ENCODE measurements at regions not wholly inside any gene's neighbourhood (a gene's known extent, or its start where the extent isn't known, plus 50 kb on each side); places are given as distances from the start of the nearest gene placed in this dataset.

DNA sequence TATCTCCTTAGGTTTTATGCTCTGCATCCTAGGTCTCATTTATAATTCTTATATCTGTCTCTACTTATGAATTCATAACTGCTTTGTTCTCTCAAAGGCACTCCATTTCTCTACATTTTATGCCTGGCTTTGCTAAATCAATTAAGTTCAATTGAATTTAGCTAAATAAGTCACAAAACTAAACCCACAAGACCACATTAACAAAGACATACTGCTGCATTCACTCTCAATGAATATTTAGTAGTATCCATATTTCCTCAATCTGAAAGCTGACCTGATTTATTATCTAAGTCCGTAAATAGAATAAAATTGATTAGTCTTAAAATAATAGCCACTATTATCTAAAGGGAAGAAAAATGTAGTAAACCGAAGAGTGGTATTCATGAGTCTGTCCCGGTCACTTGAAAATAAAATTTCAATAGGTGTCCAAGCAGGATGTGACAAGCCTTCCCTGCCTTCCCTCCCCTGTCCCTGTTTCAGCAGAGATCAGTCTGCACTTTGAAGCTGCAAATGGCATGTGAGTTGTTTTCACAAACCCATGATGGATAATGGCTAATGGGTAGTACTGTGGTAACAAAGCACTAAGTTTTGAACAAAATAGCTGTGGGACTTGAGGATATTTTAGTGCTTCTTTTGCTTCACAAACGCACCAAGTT is 295.0 kb upstream of the NCAM2 start:
- no peak for DNase-seq

DNA sequence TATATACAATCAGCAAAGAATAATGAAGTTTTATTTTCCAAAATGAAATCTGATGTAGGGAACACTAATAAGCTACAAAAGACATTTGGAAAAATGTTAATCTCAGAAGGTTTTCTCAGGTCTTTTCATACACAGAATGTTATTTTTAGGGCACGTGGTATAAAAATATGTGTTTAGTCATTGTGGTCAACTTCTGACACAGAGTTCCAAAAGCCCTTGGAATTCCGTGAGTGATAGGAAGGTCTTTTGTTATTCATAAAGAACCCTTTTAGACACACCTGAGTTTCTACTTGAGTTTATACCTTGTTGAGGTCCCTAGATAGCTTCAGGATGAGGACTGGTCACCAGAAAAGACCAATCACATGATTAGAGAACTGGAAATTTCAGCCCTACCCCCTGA is 277.6 kb upstream of the NCAM2 start:
- DNase-seq = no peak

DNA sequence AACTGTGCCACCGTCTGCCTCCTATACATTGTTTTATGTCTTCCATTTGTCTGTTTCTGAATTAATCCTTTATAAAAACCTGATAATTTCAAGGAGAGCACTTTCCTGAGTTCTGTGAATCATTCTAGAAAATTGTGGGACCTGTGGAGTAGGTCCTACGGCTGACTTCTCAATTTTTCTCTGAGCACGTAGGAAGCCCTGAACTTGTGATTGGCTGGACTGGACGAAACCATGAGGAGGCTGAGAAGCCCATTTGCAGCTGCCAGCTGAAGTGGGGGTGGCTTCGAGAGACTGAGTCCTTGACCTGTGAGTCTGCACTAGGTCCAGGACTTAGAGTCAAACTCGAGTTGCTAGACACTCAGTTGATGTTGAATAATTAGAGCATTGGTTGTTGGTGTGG is 277.1 kb upstream of the NCAM2 start:
- DNase-seq = no peak

DNA sequence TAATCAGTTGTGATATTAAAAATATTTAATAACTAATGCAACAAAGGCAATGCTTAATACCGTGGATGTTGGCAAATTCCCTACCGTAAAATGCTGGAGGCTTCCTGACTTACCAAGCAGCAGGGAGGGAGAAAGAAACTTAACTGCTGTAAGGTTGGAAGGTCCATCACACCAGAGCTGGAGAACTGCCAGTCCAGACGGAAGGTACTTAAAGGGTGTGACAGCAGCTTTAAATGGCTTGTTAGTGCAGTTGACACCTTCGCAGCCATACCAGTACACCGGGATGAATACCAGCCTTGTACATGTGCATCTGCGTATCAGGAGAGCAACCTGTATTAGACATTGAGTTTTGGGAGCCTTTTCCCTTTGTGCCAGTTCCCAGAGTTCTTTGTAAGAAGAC is 269.5 kb upstream of the NCAM2 start:
- no peak for DNase-seq

DNA sequence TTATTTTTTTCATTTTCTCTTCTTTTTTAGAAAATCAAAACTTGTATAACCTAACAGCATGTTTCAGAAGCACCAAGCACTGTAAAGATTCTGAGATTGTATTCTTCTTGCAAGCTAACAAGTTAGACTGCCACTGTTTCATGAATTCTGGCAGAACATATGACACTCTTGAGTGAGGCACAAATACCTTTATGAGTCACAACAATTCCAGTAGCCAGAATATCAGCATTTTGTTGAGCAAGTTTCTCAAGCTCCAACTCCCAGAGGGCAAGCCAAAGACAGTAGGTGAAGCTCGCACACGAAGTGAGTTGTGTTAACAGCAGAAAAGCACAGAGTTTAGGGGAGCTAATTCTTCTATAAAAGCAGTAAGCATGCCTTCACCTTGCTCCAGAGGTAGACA is 268.8 kb upstream of the NCAM2 start:
- no peak for DNase-seq

DNA sequence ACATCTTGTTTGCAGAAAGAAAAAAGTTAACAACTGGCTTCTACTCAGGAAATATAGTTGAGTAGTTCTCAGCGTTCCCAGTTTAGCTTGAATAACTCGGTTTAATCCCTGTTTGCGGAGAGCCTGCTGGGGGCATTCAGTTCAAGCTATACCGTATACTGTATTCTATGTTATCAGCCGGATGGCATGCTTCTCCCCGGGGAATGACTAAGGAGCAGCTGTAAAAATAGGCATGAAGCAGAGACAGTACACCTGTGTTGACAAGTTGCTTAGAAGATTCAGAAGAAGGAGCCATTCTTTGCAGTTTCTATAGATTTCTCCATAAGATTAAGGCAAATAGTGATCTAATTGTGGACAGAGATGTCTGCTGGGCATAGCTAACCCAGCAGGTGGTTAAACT is 267.8 kb upstream of the NCAM2 start:
- DNase-seq = no peak

DNA sequence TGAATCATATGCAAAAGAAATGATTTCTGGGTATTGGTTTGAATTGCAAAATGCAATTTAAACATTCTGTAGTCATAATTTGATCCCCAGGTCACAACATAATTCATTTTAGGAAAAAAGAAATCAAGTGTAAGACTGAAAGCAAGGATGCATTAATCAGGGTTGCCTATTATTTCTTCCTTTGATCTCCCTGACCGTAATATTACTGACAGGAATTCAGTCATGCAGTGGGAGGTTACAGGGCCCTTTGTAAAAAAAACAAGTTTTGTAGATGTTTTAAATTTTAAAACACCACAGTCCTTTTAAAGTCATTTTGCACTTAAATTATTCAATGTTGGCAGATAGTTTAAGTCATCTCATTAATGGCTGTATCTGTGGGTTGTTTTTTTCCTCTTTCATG is 263.0 kb upstream of the NCAM2 start:
- DNase-seq = no peak

DNA sequence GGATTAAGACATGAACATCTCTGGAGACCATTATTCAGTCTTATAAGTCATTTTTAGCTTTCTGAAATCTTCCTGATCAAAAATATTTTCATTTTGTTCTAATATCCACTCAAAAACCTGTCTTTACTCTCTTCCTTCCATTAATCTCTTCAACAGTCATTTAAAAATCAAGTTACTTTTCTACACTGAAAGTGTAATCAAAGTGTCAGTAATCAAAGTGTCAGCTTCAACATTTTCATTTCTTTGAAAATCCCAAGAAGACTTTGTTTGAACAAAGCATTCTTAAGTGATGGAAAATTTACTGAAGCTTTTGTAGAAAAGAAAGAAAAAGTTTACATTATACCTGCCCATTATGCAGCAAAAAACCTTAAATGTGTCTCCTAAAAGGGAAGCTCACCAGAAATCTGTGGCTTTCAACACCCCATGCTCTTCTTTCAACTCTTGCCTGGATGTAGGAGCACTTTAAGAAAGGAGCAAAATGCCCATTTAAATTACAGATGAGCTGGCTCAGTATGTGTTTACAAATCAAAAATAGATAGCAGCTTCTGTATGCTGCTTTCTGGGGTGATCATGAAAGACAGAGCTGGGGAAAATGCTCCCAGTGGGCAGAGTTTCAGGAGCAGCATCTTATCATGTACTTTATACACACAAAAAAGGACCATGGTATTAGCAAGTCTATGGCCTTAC is 260.8 kb upstream of the NCAM2 start:
- DNase-seq = no peak

DNA sequence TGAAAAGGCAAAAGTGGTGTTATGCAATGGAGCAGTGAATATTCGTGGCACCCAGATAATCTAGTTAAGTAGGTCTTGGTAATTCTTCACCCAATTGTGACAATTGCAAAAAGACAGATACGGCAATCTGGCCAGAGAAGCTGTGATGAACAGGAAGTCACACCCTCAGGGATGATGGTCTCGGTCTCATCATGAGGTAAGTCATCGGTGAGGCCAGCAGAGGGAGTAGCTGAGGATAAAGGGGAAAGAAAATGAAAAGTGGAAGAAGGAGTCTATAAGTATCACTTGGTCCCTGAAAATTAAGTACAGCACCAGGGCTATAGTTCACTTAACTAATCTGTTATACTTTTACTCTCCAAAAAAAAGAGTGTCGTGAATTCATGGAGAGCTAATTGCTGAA is 258.8 kb upstream of the NCAM2 start:
- no peak for DNase-seq

DNA sequence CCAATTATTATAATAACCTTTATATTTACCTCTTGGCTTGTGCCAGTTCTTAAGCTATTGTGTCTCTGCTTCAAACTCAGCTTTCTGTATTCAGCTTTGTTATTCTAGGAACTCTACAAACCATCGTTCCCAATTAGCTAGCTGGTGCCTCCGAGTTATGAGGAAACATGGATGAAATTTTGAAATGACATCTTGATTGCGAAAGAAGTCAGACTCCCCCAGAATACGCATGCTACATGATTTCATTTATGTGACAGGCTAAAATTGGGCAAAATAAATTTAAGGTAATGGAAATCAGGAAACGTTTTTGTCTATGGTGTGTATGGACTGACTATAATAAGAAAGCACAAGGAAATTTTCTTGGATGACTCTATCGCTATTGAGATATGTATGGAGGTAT is 256.8 kb upstream of the NCAM2 start:
- DNase-seq = no peak

DNA sequence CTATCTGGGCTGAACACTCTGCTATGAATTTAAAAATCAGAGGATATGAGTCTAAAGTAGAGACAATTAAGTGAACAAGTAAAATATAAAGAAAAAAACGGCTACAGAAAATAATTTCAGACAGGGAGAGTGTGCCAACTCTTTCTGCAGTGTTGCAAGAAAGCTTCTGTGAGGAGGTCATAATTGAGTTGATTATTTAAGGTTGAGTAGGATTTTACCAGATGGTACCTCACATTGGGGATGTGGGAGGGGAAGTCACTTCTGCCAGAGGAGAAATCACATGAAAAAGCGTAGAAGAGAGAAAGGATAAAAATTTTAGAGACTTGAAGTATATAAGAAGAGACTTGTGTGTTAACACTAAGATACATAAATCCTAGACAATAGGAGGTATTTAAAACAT is 238.0 kb upstream of the NCAM2 start:
- no peak for DNase-seq

DNA sequence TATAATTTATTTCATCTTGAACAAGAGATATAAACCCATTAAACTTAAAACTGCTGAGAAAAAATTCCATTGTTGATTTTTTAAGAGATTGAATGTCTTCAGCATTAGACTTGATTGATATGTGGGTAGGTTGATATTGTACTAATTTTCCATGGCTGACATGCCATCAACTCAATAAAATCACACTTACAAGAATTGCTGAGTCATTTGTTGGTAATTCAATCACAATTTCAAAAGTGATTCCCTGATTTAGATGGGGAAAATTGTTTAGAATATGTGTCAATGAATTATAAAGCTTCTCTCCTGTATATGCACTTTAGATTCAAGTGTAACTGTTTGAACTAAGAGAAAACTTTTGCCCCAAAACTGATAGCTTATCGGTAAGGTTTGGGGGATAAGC is 223.5 kb upstream of the NCAM2 start:
- no peak for DNase-seq

DNA sequence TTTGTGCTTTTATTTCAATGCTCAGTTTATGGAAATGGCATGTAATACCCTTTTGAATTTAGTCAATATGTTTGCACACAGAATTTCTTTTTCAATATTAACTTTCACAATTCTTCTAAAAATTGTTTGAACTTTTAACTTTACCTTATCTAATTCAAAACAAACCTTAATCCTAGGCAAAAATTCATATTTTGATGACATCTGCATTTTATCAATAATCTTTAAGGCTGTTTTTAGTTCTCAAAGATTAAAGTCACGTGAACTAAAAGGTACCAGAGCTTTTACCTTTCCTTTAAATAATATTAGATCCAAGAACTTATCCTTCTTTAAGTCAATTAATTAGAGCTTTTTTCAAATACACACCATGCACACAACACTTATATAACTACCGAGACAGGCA is 218.9 kb upstream of the NCAM2 start:
- DNase-seq = no peak

DNA sequence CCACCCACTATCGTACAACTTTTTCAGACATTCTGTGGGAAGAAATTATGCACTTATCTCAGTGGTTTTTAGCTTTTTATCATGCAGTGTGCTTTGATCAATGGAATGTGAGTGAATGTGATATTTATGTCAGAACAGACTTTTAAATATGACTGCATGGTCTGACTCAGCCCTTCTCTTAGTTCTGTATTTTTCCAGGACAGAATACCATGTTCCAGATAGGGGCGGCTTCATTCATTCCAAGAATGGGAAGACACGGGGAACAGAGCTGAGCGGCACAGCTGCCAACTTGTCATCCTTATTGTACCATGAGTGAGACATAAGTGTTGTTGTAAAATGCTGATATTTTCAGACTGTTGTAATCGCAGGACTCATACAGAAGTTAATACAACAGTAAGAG is 214.6 kb upstream of the NCAM2 start:
- DNase-seq = no peak

DNA sequence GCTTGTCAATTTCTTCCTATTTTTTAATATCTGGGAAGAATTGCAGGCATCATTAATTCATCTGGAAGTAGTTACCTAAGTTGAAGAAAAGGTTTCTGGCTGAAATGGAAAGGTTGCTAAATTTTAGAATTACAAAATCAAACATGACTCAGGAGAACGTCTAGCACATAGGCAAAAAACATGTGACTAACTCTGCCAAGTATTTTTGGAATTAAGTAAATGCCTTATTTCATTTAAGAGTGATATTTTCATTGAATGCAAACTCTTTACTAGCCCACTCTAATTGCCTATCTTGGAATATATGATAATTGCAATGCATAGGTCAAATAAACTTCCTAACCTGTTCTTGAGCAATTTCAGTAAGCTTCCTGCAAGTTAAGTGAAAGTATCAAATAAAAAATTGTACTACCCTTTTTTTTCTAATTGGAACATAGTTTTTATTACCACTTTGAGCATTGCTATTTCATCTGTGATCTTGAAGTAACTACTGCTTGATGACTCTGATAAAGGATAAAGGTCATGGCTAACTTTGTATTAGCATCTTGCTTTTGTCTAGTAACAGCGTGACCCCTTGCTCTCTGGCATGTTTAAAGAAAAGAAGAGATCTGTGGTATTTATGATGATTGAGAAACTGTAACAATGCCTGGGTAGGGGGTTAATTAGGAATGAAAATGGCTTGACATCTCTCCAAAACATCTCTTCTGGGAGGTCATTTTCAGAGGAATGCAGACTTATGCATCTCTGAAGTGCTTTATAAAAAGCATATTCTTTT is 208.3 kb upstream of the NCAM2 start:
- DNase-seq = no peak

DNA sequence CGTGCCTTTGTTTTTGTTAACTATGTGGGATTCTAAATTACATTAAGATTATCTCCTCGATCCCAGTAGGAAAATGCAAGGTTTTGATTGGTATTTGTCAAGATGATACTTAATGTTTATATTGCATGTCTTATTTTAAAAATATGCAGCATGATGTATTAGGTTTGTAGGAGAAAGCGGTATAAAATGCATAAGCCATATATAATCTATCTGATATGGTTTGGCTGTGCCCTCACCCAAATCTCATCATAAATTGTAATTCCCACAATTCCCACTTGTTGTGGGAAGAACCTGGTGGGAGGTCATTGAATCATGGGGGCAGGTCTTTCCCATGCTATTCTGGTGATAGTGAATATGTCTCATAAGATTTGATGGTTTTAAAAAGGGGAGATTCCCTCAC is 198.1 kb upstream of the NCAM2 start:
- DNase-seq = no peak

DNA sequence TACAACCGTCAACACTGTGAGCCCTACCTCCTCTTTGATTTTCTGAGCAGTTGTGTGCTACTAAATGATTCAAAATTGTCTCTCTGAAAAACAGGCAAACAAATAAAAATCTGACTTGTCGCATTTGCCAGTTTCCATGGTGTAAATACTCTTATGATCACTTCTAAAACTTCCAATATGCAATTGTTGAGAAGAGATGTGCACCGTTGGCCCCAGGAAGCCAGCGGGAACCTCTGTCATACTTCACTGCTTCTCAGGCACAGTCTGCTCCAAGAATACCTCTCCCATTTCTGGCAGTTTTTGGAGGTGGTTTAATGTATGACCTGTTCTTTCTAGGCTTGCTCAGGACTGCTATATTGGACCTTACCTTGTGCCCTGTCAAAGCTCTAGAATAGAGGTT is 196.0 kb upstream of the NCAM2 start:
- no peak for DNase-seq

DNA sequence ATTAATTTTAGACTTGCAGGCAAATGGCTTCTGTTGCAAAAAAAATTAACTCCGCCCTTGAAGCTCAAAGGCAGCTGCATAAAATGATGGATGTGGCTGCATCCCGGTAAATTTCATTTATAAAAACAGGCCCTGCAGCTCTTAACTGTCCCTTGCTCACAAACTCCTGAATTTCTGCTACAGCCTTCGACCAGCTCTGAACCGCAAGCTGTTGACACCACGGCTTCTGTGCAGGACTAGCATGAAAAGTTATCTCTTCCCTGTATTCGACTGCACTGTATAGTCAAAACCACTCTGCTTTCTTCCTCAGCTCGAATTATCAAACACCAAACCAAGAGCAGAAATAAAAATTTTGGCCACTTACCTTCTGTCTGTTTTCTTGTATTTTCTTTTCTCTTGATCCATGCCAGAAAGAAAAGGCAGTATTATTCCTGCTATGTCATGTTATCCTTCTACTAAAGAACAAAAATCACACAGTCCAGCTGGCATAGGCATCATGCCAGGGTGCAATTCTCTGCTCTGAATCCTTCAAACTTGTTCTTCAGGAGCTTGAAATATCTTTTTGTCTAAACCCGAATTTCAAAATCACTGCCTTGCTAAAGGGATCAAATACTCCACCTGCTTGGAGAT is 195.5 kb upstream of the NCAM2 start:
- no peak for DNase-seq

DNA sequence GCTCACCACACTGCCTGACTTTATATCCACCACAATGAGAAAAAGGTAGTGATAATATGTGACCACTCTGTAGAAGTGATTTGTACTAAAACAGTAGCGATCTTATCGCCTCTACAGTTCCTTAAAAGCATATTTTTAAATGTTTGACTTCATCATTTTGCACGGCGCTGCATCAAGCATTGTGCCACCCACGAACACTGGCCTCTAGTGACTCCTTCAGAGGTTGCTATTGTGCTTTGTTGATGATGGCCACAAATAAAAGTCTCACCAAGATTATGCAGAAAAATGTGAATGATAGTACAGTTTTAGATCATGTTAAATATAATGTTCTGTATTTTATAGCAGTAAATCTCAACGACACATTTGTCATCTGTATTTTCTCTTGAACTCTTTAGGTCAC is 186.5 kb upstream of the NCAM2 start:
- no peak for DNase-seq

DNA sequence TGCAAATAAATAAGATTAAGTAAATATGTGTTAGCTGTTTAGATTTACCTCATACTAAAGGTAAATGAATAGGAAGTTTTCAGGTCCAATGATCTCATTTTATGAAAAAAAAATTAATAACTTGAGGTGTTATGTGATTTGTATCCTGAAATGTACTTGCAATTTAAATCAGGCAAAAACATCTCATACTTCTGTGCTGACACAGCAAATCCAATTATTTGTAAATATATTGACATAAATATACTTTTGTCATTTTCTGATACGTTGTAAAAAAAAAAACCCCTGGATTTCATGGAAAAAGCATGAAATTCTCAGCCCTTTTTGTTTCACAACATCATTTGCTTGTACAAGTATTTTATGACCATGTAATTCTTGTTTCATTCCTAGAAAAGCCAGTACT is 184.1 kb upstream of the NCAM2 start:
- DNase-seq = no peak

DNA sequence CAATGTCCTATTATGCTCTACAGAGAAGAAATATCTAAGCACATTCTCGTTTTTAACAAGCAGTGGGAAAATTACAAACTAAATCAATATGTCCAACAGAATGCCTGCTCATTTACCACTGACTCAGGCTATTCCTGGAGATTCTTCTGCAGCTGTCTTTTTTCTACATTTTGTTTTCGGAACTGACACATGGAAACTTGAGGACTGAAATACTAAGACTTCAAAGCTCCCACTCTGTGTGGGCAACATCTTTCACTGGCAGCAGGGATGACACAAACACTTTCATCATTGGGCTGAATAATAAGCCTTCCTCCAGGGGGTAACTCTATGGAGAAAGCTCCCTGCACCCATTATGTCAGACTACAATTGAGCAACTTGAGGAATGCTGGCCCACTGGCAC is 175.5 kb upstream of the NCAM2 start:
- DNase-seq = no peak

DNA sequence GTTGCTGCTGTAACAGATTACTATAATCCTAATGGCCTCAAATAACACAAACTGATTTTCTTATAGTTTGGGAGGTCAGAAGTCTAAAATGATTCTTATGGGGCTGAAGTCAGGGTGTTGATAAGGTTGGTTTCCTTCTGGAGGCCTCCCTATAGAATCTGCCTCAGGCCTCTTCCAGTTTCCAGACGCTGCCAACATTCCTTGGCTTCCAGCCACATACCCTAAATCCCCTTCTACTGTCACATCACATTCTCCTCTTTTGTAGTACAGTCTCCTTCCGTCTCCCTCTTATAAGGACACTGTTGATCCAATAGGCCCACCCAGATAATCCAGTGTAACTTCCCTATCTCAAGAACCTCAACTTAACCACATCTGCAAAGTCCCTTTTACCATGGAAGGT is 145.3 kb upstream of the NCAM2 start:
- no peak for DNase-seq

DNA sequence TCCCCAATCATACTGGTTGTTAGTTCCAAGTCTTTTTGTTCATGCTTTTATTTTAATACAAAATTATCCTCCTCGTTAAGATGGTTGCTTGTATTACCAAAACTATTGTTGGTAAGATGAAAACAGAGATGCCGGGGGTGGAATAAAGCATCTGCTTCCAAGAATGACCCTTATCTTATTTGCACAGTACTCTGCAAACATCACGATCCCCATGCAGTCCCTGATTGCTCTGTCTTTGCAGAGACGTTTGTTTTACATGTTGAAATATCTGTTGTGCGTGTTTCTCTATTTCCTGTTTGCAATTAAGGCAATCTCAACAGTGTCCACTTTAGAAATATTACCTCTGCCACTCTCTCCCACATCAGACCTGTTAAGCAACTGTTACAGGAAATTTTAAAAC is 141.3 kb upstream of the NCAM2 start:
- DNase-seq = no peak

DNA sequence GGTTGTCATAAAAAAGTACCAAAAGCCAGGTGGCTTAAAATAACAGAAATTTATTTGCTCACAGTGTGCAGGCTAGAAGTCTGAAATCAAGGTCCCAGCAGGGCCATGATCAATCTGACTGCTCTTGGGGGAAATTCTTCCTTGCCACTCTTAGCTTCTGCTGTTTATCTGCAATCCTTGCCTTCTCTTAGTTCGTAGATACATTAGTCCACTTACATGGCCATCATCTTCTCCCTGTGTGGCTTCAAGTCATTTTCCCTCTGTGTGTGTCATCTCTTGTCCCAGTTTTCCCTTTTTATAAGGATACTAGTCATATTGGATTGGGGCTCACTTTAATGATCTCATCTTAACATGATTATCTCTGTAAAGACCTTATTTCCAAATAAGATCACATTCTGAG is 124.0 kb upstream of the NCAM2 start:
- no peak for DNase-seq

Data from suppressor macrophage treated with lipopolysaccharide for 1 hour (primary cell).